DND-41 (cell line): ENCODE measurements at regions not wholly inside any gene's neighbourhood (a gene's known extent, or its start where the extent isn't known, plus 50 kb on each side); places are given as distances from the start of the nearest gene placed in this dataset.

ENCODE experiments used
- ATAC-seq: fragments of 200-7000 bp; cut with Tn5 transposase; 3 replicates; pipeline ENCODE4 v1.9.1; 2021; ENCODE audit warnings: low read depth; ENCODE audit not compliant: insufficient read depth
- DNase-seq: peaks from one replicate; pipeline ENCODE4 v3.0.0-alpha.2; 2020
- H2AFZ ChIP-seq: 2 replicates; pipeline ENCODE4 v1.6.0; 2012; ENCODE audit warnings: low read depth, low read length
- H3K27ac ChIP-seq: 2 replicates; pipeline ENCODE4 v1.5.1; 2012; ENCODE audit warnings: low read length, inconsistent platforms
- H3K27me3 ChIP-seq: fragments of 200-600 bp; sonication (generic); 2 replicates; pipeline ENCODE4 v1.6.0; 2012; ENCODE audit warnings: low read length, mild to moderate bottlenecking, inconsistent platforms; ENCODE audit not compliant: insufficient read depth, poor library complexity
- H3K36me3 ChIP-seq: 2 replicates; pipeline ENCODE4 v1.5.1; 2012; ENCODE audit warnings: low read length, inconsistent platforms; ENCODE audit not compliant: insufficient read depth
- H3K4me1 ChIP-seq: 2 replicates; pipeline ENCODE4 v1.5.1; 2012; ENCODE audit warnings: mild to moderate bottlenecking, low read length; ENCODE audit not compliant: insufficient read depth
- H3K4me2 ChIP-seq: 2 replicates; pipeline ENCODE4 v1.6.0; 2012; ENCODE audit warnings: mild to moderate bottlenecking, moderate library complexity, low read length, inconsistent platforms; ENCODE audit not compliant: insufficient read depth
- H3K4me3 ChIP-seq, 2 experiments: fragments of 200-600 bp in 1 of 2; shearing (Covaris generic) in 1 of 2; 2 replicates each; pipeline ENCODE4 v1.5.1; 2012 to 2016; ENCODE audit warnings: inconsistent platforms in 2 of 2, low read length in 2 of 2, mild to moderate bottlenecking in 2 of 2, low read depth in 1 of 2, moderate library complexity in 1 of 2
- H3K79me2 ChIP-seq: 2 replicates; pipeline ENCODE4 v1.6.0; 2012; ENCODE audit warnings: low read length, inconsistent platforms; ENCODE audit not compliant: insufficient read depth
- H3K9ac ChIP-seq: 2 replicates; pipeline ENCODE4 v1.6.0; 2012; ENCODE audit warnings: low read depth, mild to moderate bottlenecking, inconsistent platforms, low read length, moderate library complexity
- H3K9me3 ChIP-seq: 2 replicates; pipeline ENCODE4 v1.5.1; 2012; ENCODE audit warnings: low read length, moderate library complexity, mild to moderate bottlenecking, inconsistent platforms; ENCODE audit not compliant: insufficient read depth, severe bottlenecking
- H4K20me1 ChIP-seq: 2 replicates; pipeline ENCODE4 v1.6.0; 2012; ENCODE audit warnings: low read length; ENCODE audit not compliant: insufficient read depth
- EZH2 ChIP-seq: IDR thresholded peaks from 3 replicates; pipeline ENCODE4 v1.6.1; 2012; ENCODE audit warnings: borderline replicate concordance, low read depth, mild to moderate bottlenecking, moderate library complexity, low read length, inconsistent platforms; ENCODE audit not compliant: severe bottlenecking
- TF ChIP-seq, protein P1 (sequence below): IDR thresholded peaks from 2 replicates; pipeline ENCODE4 v1.5.1; 2012; ENCODE audit warnings: borderline replicate concordance, low read length, moderate library complexity, mild to moderate bottlenecking; ENCODE audit not compliant: poor library complexity, severe bottlenecking; ENCODE audit errors: extremely low read depth

DNA sequence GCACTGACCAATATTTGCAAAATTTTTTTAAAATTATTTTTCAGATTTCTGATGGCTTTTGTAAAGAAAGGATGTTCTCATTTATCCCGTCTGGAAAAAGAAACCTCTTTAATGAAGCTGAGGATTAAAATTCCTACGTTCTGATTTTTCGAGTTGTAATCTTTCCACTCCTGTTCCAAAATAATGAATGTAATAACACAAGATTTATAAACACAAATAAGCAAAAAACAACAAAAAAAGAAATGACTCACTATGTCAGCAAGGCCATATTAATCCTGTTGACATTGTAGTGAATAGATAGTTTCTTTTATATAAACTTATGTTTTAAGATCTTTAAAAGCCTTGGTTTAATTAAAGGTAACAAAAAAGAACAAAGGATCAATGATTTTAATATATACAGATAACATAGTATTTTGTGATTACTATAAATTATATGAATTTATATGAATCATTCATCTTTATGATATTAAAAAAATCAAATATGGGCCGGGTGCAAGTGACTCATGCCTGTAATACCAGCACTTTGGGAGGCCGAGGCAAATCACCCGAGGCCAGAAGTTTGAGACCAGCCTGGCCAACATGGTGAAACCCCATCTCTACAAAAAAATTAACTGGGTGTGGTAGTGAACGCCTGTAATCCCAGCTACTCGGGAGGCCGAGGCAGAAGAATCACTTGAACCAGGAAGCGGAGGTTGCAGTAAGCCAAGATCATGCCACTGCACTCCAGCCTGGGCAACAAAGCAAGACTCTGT is 336.6 kb upstream of the DAB2 start:
- Histone ChIP-seq H3K27ac (no peak overlapping the region), H3K4me1 (no peaks in the 10 kb centered on the region), H2AFZ (no peak overlapping the region), H3K79me2 (no peaks in the 10 kb centered on the region), H3K9ac (no peak overlapping the region), H3K36me3 (no peaks in the 10 kb centered on the region), H3K9me3 (no peaks in the 10 kb centered on the region), H3K4me2 (no peak overlapping the region), H4K20me1 (no peaks in the 10 kb centered on the region), H3K4me3 (no peak overlapping the region), H3K27me3 (no peaks in the 10 kb centered on the region)
- ATAC-seq (no peak), DNase-seq (no peak)
- no peak for TF ChIP-seq EZH2
- TF ChIP-seq, protein P1, sequence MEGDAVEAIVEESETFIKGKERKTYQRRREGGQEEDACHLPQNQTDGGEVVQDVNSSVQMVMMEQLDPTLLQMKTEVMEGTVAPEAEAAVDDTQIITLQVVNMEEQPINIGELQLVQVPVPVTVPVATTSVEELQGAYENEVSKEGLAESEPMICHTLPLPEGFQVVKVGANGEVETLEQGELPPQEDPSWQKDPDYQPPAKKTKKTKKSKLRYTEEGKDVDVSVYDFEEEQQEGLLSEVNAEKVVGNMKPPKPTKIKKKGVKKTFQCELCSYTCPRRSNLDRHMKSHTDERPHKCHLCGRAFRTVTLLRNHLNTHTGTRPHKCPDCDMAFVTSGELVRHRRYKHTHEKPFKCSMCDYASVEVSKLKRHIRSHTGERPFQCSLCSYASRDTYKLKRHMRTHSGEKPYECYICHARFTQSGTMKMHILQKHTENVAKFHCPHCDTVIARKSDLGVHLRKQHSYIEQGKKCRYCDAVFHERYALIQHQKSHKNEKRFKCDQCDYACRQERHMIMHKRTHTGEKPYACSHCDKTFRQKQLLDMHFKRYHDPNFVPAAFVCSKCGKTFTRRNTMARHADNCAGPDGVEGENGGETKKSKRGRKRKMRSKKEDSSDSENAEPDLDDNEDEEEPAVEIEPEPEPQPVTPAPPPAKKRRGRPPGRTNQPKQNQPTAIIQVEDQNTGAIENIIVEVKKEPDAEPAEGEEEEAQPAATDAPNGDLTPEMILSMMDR, result no peak

DNA sequence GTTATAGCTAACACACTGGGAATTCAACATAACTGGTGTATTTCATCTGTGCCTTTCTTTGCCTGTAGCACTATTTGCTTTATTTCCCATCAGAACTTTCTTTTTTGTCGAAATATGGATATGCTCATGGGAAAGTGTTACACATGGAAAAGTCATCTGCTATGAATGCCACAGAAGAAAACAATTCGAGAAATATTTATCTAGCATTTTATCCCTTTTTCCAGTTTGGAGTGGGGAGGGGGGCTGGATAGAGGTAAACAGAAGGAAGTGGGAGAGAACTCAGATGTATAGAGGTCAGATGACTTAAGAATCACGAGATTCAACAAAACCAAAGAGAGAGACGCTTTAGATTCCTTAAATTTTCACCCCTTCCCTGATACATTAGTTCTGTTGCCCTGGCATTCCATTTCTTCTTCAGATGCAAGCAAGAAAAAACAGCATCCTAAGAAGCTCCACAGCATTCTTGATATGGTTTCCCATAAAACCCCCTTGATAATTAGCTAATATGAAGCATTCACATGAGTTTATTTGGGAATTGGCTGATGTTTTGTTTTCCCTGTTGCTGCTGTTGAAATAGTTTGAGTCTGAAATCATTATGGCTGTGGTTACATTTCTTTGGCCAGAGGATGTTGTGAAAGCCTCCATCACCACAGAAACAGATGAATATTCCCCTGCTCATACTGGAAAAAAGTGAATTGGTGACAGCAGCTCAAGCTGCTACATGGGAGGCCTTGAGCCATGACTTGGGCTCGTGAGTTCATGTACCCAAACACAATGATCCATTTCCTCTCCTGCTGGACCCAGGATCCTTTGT is 335.8 kb upstream of the DAB2 start:
- Histone ChIP-seq H3K9me3 (no peaks in the 10 kb centered on the region), H4K20me1 (no peaks in the 10 kb centered on the region), H3K79me2 (no peaks in the 10 kb centered on the region), H3K27me3 (no peaks in the 10 kb centered on the region), H3K4me3 (no peak overlapping the region), H3K36me3 (no peaks in the 10 kb centered on the region), H3K4me1 (no peaks in the 10 kb centered on the region), H3K27ac (no peak overlapping the region), H2AFZ (no peak overlapping the region), H3K4me2 (no peak overlapping the region), H3K9ac (no peak overlapping the region)
- no peak for ATAC-seq
- no peak for DNase-seq
- TF ChIP-seq, protein P1, result no peak
- TF ChIP-seq EZH2, result no peak

GRCh38 chr5:39759701-39760100 is 334.9 kb upstream of the DAB2 start:
- Histone ChIP-seq H3K9ac (no peak overlapping the region), H3K4me1 (no peaks in the 10 kb centered on the region), H3K27ac (no peak overlapping the region), H3K27me3 (no peaks in the 10 kb centered on the region), H3K4me2 (no peak overlapping the region), H3K4me3 (no peak overlapping the region), H3K36me3 (no peaks in the 10 kb centered on the region), H2AFZ (no peak overlapping the region), H4K20me1 (no peaks in the 10 kb centered on the region), H3K9me3 (no peaks in the 10 kb centered on the region), H3K79me2 (no peaks in the 10 kb centered on the region)
- DNase-seq, result no peak
- no peak for TF ChIP-seq EZH2
- TF ChIP-seq, protein P1, result no peak
- no peak for ATAC-seq
